K562 (cell line): ENCODE measurements at regions not wholly inside any gene's neighbourhood (a gene's known extent, or its start where the extent isn't known, plus 50 kb on each side); places are given as distances from the start of the nearest gene placed in this dataset.
A peak's percentile ranks its signal among the peaks of the same experiment; 100 is the strongest.

Experiments used
- ELF2 ChIP-seq: fragments of 250-450 bp; sonication (Bioruptor Pico); IDR thresholded peaks from 2 replicates; pipeline ENCODE4 v1.5.0; 2021; ENCODE audit warnings: mild to moderate bottlenecking
- NR2C2 ChIP-seq, 2 experiments: fragments of 200-800 bp in 1 of 2; sonication (Bioruptor generic) in 1 of 2; sonication (generic) in 1 of 2; formaldehyde crosslinking in 1 of 2; IDR thresholded peaks; 2 replicates each; pipeline versions ENCODE4 v1.6.1 to v1.8.0; 2016 to 2022; ENCODE audit warnings: mild to moderate bottlenecking in 1 of 2, missing compliant biosample characterization in 1 of 2, missing genetic modification characterization in 1 of 2, missing genetic modification reagents in 1 of 2
- POLR3G ChIP-seq: IDR thresholded peaks from 2 replicates; pipeline ENCODE4 v1.6.1; 2011; ENCODE audit not compliant: insufficient read length, insufficient replicate concordance; ENCODE audit errors: extremely low read depth
- PRPF4 ChIP-seq: fragments of 200-400 bp; formaldehyde crosslinking; IDR thresholded peaks from one replicate; pipeline ENCODE4 v1.6.1; 2017; ENCODE audit warnings: low read length, low read depth, mild to moderate bottlenecking; ENCODE audit not compliant: insufficient read depth, poor library complexity, severe bottlenecking
- RBM25 ChIP-seq: fragments of 200-400 bp; formaldehyde crosslinking; IDR thresholded peaks from 2 replicates; pipeline ENCODE4 v1.6.1; 2018; ENCODE audit warnings: low read length, low read depth, moderate library complexity; ENCODE audit not compliant: severe bottlenecking
- SIN3B ChIP-seq: fragments of 450-650 bp; IDR thresholded peaks from 2 replicates; pipeline ENCODE4 v1.6.1; 2017; ENCODE audit warnings: low read depth, mild to moderate bottlenecking, moderate library complexity
- SMC3 ChIP-seq: conservative IDR thresholded peaks from 2 replicates; pipeline ENCODE4 v1.6.1; 2011; ENCODE audit warnings: low read depth, low read length, improper control_type of control experiment; ENCODE audit not compliant: insufficient read depth
- SRF ChIP-seq, 2 experiments: fragments of 250-450, 450-650 bp in 1 of 2; sonication (Bioruptor Pico) in 1 of 2; sonication (generic) in 1 of 2; formaldehyde crosslinking; IDR thresholded peaks; 2 replicates each; pipeline versions ENCODE4 v1.5.0 to v1.5.1; 2020 to 2022; ENCODE audit warnings: mild to moderate bottlenecking in 1 of 2, missing genetic modification reagents in 1 of 2
- TEAD1 ChIP-seq, 2 experiments: fragments of 450-650 bp in 1 of 2; sonication (generic) in 1 of 2; formaldehyde crosslinking; IDR thresholded peaks; 2 replicates each; pipeline versions ENCODE4 v1.4.0 to v1.8.0; 2020 to 2022; ENCODE audit warnings: mild to moderate bottlenecking in 2 of 2, missing genetic modification reagents in 1 of 2
- ZC3H8 ChIP-seq: fragments of 450-650 bp; IDR thresholded peaks from 2 replicates; pipeline ENCODE4 v1.6.1; 2017
- TF ChIP-seq, protein P1 (sequence below): fragments of 450-650 bp; IDR thresholded peaks from 2 replicates; pipeline ENCODE4 v1.7.0; 2016; ENCODE audit warnings: borderline replicate concordance
- TF ChIP-seq, protein P2 (sequence below): fragments of 250-450 bp; sonication (Bioruptor Pico); IDR thresholded peaks from 2 replicates; pipeline ENCODE4 v1.8.0; 2022; ENCODE audit warnings: moderate library complexity, mild to moderate bottlenecking, inconsistent platforms
- TF ChIP-seq, protein P3 (sequence below): fragments of 450-650 bp; IDR thresholded peaks from 2 replicates; pipeline ENCODE4 v1.6.1; 2018; ENCODE audit warnings: mild to moderate bottlenecking, low read depth; ENCODE audit not compliant: partially characterized antibody
- TF ChIP-seq, protein P4 (sequence below), 2 experiments: fragments of 450-650 bp in 1 of 2; sonication (generic) in 1 of 2; formaldehyde crosslinking in 1 of 2; IDR thresholded peaks; 2 replicates each; pipeline versions ENCODE4 v1.7.1 to v1.9.0; 2016 to 2022; ENCODE audit warnings: inconsistent platforms in 1 of 2, mild to moderate bottlenecking in 1 of 2, missing genetic modification reagents in 1 of 2

DNA sequence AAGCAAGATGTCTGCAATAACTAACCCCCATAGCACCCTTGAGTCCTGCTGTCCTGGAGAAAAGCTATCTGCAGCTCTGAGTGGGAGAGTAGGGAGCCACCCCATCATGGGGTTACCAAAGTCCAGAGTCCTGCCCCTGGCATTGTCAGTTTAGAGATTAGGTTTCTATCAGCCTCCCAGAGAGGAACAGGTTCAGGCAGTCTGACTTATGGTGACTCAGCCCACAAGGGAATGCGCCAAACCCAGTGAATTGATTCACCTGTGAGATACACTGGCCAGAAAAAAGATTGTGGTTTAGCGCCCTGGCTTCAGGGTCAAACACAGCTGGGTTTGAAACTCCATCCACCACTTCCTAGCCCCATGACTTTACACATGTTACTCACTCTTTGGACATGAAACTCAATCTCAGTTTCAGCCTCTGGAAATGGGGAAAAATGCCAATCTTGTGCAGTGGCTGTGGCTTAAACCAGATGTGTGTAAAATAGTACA lies 263.6 kb upstream of the HES1 start (continued):
- TF ChIP-seq, protein P1, sequence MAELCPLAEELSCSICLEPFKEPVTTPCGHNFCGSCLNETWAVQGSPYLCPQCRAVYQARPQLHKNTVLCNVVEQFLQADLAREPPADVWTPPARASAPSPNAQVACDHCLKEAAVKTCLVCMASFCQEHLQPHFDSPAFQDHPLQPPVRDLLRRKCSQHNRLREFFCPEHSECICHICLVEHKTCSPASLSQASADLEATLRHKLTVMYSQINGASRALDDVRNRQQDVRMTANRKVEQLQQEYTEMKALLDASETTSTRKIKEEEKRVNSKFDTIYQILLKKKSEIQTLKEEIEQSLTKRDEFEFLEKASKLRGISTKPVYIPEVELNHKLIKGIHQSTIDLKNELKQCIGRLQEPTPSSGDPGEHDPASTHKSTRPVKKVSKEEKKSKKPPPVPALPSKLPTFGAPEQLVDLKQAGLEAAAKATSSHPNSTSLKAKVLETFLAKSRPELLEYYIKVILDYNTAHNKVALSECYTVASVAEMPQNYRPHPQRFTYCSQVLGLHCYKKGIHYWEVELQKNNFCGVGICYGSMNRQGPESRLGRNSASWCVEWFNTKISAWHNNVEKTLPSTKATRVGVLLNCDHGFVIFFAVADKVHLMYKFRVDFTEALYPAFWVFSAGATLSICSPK = no peak
- TF ChIP-seq SIN3B = no peak
- TF ChIP-seq POLR3G = no peak
- TF ChIP-seq SMC3 = 0 out of 2 replicates have a peak, but pooled peaks have one; percentile 12
- TF ChIP-seq, protein P2, sequence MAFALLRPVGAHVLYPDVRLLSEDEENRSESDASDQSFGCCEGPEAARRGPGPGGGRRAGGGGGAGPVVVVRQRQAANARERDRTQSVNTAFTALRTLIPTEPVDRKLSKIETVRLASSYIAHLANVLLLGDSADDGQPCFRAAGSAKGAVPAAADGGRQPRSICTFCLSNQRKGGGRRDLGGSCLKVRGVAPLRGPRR (CRISPR knock-in tag) = no peak
- TF ChIP-seq SRF (CRISPR knock-in tag; IDR thresholded peaks at IDR 0.05) = peak in 1 of 2 experiments; percentile 66; a peak in 1 of 4 replicates
- TF ChIP-seq, protein P3, sequence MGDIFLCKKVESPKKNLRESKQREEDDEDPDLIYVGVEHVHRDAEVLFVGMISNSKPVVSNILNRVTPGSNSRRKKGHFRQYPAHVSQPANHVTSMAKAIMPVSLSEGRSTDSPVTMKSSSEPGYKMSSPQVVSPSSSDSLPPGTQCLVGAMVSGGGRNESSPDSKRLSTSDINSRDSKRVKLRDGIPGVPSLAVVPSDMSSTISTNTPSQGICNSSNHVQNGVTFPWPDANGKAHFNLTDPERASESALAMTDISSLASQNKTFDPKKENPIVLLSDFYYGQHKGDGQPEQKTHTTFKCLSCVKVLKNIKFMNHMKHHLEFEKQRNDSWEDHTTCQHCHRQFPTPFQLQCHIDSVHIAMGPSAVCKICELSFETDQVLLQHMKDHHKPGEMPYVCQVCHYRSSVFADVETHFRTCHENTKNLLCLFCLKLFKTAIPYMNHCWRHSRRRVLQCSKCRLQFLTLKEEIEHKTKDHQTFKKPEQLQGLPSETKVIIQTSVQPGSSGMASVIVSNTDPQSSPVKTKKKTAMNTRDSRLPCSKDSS = no peak
- TF ChIP-seq RBM25 = no peak
- no peak for TF ChIP-seq ELF2 (CRISPR knock-in tag)
- TF ChIP-seq ZC3H8 = no peak
- no peak for TF ChIP-seq NR2C2 (CRISPR knock-in tag; IDR thresholded peaks at IDR 0.05)
- no peak for TF ChIP-seq NR2C2 (tag; IDR thresholded peaks at IDR 0.05)
- no peak for TF ChIP-seq PRPF4
- TF ChIP-seq TEAD1 (CRISPR knock-in tag; IDR thresholded peaks at IDR 0.05) = peak; percentile 65 to 78; a peak in 3 of 4 replicates
- TF ChIP-seq, protein P4, sequence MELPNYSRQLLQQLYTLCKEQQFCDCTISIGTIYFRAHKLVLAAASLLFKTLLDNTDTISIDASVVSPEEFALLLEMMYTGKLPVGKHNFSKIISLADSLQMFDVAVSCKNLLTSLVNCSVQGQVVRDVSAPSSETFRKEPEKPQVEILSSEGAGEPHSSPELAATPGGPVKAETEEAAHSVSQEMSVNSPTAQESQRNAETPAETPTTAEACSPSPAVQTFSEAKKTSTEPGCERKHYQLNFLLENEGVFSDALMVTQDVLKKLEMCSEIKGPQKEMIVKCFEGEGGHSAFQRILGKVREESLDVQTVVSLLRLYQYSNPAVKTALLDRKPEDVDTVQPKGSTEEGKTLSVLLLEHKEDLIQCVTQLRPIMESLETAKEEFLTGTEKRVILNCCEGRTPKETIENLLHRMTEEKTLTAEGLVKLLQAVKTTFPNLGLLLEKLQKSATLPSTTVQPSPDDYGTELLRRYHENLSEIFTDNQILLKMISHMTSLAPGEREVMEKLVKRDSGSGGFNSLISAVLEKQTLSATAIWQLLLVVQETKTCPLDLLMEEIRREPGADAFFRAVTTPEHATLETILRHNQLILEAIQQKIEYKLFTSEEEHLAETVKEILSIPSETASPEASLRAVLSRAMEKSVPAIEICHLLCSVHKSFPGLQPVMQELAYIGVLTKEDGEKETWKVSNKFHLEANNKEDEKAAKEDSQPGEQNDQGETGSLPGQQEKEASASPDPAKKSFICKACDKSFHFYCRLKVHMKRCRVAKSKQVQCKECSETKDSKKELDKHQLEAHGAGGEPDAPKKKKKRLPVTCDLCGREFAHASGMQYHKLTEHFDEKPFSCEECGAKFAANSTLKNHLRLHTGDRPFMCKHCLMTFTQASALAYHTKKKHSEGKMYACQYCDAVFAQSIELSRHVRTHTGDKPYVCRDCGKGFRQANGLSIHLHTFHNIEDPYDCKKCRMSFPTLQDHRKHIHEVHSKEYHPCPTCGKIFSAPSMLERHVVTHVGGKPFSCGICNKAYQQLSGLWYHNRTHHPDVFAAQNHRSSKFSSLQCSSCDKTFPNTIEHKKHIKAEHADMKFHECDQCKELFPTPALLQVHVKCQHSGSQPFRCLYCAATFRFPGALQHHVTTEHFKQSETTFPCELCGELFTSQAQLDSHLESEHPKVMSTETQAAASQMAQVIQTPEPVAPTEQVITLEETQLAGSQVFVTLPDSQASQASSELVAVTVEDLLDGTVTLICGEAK (IDR thresholded peaks at IDR 0.05) = no peak
- TF ChIP-seq, protein P4 (CRISPR knock-in tag; IDR thresholded peaks at IDR 0.05) = no peak
